HEK293 (cell line): ENCODE measurements at regions not wholly inside any gene's neighbourhood (a gene's known extent, or its start where the extent isn't known, plus 50 kb on each side); places are given as distances from the start of the nearest gene placed in this dataset.

Source experiments
- CTCF ChIA-PET: fragments of 350-600 bp; formaldehyde crosslinking; extraction: SDS; loops from one replicate; lab custom pipeline; 2021; ENCODE audit warnings: antibody characterized with exemption; lab: Yijun Ruan, JAX
- POLR2A ChIA-PET: fragments of 300-600 bp; formaldehyde crosslinking; extraction: SDS; loops from one replicate; lab custom pipeline; 2020; ENCODE audit warnings: antibody characterized with exemption, inconsistent platforms; lab: Yijun Ruan, JAX
- H3K27ac ChIP-seq: fragments of 200-500 bp; sonication (Bioruptor generic); 2 replicates; pipeline ENCODE4 v1.5.1; 2014; ENCODE audit warnings: low read depth, low read length, control low read depth, inconsistent platforms; ENCODE audit errors: extremely low read depth
- H3K36me3 ChIP-seq, 2 experiments: fragments of 200-500 bp in 1 of 2; sonication (Bioruptor generic) in 1 of 2; 1 replicate in 1 of 2; 2 replicates in 1 of 2; pipeline ENCODE4 v1.5.1; 2014 to 2017; ENCODE audit warnings: inconsistent platforms in 2 of 2, low read length in 2 of 2; ENCODE audit not compliant: control insufficient read depth in 2 of 2, insufficient read depth in 1 of 2
- H3K4me1 ChIP-seq: fragments of 200-500 bp; sonication (Bioruptor generic); 2 replicates; pipeline ENCODE4 v1.5.1; 2014; ENCODE audit warnings: mild to moderate bottlenecking, low read length, inconsistent platforms; ENCODE audit not compliant: control insufficient read depth, insufficient read depth
- H3K4me3 ChIP-seq: 2 replicates; pipeline ENCODE4 v1.5.1; 2011; ENCODE audit warnings: low read depth, mild to moderate bottlenecking, control low read depth, low read length, moderate library complexity
- H3K9me3 ChIP-seq: fragments of 200-500 bp; sonication (Bioruptor generic); 2 replicates; pipeline ENCODE4 v1.5.1; 2014; ENCODE audit warnings: low read depth, low read length, inconsistent platforms; ENCODE audit not compliant: control insufficient read depth, insufficient read depth
- CTCF ChIP-seq: fragments of 450-650 bp; formaldehyde crosslinking; IDR thresholded peaks from 2 replicates; pipeline ENCODE4 v1.5.1; 2016; ENCODE audit warnings: missing biosample characterization, missing genetic modification characterization
- GLI4 ChIP-seq: fragments of 450-650 bp; formaldehyde crosslinking; IDR thresholded peaks from 2 replicates; pipeline ENCODE4 v1.5.1; 2016; ENCODE audit warnings: missing biosample characterization, missing genetic modification characterization
- HOXA7 ChIP-seq: sonication (generic); formaldehyde crosslinking; IDR thresholded peaks from 2 replicates; pipeline ENCODE4 v1.8.1; 2022; ENCODE audit warnings: missing genetic modification reagents, borderline replicate concordance
- KLF16 ChIP-seq: fragments of 450-650 bp; formaldehyde crosslinking; IDR thresholded peaks from 2 replicates; pipeline ENCODE4 v1.5.1; 2017; ENCODE audit warnings: missing biosample characterization, missing genetic modification characterization
- MZF1 ChIP-seq: fragments of 450-650 bp; formaldehyde crosslinking; IDR thresholded peaks from 2 replicates; pipeline ENCODE4 v1.5.1; 2017; ENCODE audit warnings: missing biosample characterization, missing genetic modification characterization, borderline replicate concordance
- PRDM10 ChIP-seq: fragments of 450-650 bp; formaldehyde crosslinking; IDR thresholded peaks from 2 replicates; pipeline ENCODE4 v1.5.1; 2016; ENCODE audit warnings: missing biosample characterization, missing genetic modification characterization
- RBAK ChIP-seq: fragments of 450-650 bp; formaldehyde crosslinking; IDR thresholded peaks from 2 replicates; pipeline ENCODE4 v1.5.1; 2016; ENCODE audit warnings: missing biosample characterization, missing genetic modification characterization
- SCRT2 ChIP-seq: fragments of 450-650 bp; formaldehyde crosslinking; IDR thresholded peaks from 2 replicates; pipeline ENCODE4 v1.5.1; 2016; ENCODE audit warnings: missing biosample characterization, missing genetic modification characterization
- SP2 ChIP-seq: fragments of 450-650 bp; formaldehyde crosslinking; IDR thresholded peaks from 2 replicates; pipeline ENCODE4 v1.5.1; 2016; ENCODE audit warnings: missing biosample characterization, missing genetic modification characterization
- SP3 ChIP-seq: fragments of 450-650 bp; formaldehyde crosslinking; IDR thresholded peaks from 2 replicates; pipeline ENCODE4 v1.5.1; 2016; ENCODE audit warnings: missing biosample characterization, missing genetic modification characterization
- TCF7L2 ChIP-seq: IDR thresholded peaks from 2 replicates; pipeline ENCODE4 v1.6.1; 2011; ENCODE audit warnings: low read depth, mild to moderate bottlenecking, inconsistent platforms, low read length, moderate library complexity, borderline replicate concordance
- YY1 ChIP-seq: fragments of 450-650 bp; formaldehyde crosslinking; IDR thresholded peaks from 2 replicates; pipeline ENCODE4 v1.5.1; 2018; ENCODE audit warnings: missing biosample characterization, missing genetic modification characterization
- ZFHX2 ChIP-seq: fragments of 450-650 bp; formaldehyde crosslinking; conservative IDR thresholded peaks from 2 replicates; pipeline ENCODE4 v1.5.1; 2016; ENCODE audit warnings: missing biosample characterization, missing genetic modification characterization
- ZNF157 ChIP-seq: fragments of 450-650 bp; formaldehyde crosslinking; IDR thresholded peaks from 2 replicates; pipeline ENCODE4 v1.5.1; 2016; ENCODE audit warnings: missing biosample characterization, missing genetic modification characterization
- ZNF184 ChIP-seq: fragments of 450-650 bp; IDR thresholded peaks from 2 replicates; pipeline ENCODE4 v1.5.1; 2018; ENCODE audit warnings: missing biosample characterization, mild to moderate bottlenecking, missing genetic modification characterization
- ZNF214 ChIP-seq: fragments of 450-650 bp; formaldehyde crosslinking; IDR thresholded peaks from 2 replicates; pipeline ENCODE4 v1.5.1; 2017; ENCODE audit warnings: missing biosample characterization, mild to moderate bottlenecking, missing genetic modification characterization, borderline replicate concordance
- ZNF24 ChIP-seq: fragments of 450-650 bp; formaldehyde crosslinking; IDR thresholded peaks from 2 replicates; pipeline ENCODE4 v1.5.1; 2016; ENCODE audit warnings: missing biosample characterization, missing genetic modification characterization
- ZNF280D ChIP-seq: fragments of 450-650 bp; formaldehyde crosslinking; IDR thresholded peaks from 2 replicates; pipeline ENCODE4 v1.5.1; 2016; ENCODE audit warnings: missing biosample characterization, missing genetic modification characterization
- ZNF302 ChIP-seq: fragments of 450-650 bp; formaldehyde crosslinking; IDR thresholded peaks from 2 replicates; pipeline ENCODE4 v1.5.1; 2016; ENCODE audit warnings: missing biosample characterization, missing genetic modification characterization, low read depth
- ZNF394 ChIP-seq: fragments of 450-650 bp; formaldehyde crosslinking; IDR thresholded peaks from 2 replicates; pipeline ENCODE4 v1.5.1; 2016; ENCODE audit warnings: missing biosample characterization, missing genetic modification characterization, mild to moderate bottlenecking, moderate library complexity, borderline replicate concordance
- ZNF404 ChIP-seq: fragments of 450-650 bp; formaldehyde crosslinking; IDR thresholded peaks from 2 replicates; pipeline ENCODE4 v1.5.1; 2017; ENCODE audit warnings: missing biosample characterization, missing genetic modification characterization
- ZNF416 ChIP-seq: fragments of 450-650 bp; formaldehyde crosslinking; IDR thresholded peaks from 2 replicates; pipeline ENCODE4 v1.5.1; 2016; ENCODE audit warnings: missing biosample characterization, missing genetic modification characterization
- ZNF623 ChIP-seq: fragments of 450-650 bp; formaldehyde crosslinking; IDR thresholded peaks from 2 replicates; pipeline ENCODE4 v1.5.1; 2016; ENCODE audit warnings: missing biosample characterization, missing genetic modification characterization
- ZNF639 ChIP-seq: fragments of 450-650 bp; formaldehyde crosslinking; IDR thresholded peaks from 2 replicates; pipeline ENCODE4 v1.5.1; 2016; ENCODE audit warnings: missing biosample characterization, missing genetic modification characterization
- ZNF664 ChIP-seq: fragments of 450-650 bp; formaldehyde crosslinking; IDR thresholded peaks from 2 replicates; pipeline ENCODE4 v1.5.1; 2016; ENCODE audit warnings: missing biosample characterization, missing genetic modification characterization
- ZNF670 ChIP-seq: fragments of 450-650 bp; formaldehyde crosslinking; IDR thresholded peaks from 2 replicates; pipeline ENCODE4 v1.5.1; 2016; ENCODE audit warnings: missing biosample characterization, missing genetic modification characterization, low read depth
- ZNF837 ChIP-seq: fragments of 450-650 bp; formaldehyde crosslinking; IDR thresholded peaks from 2 replicates; pipeline ENCODE4 v1.5.1; 2016; ENCODE audit warnings: missing biosample characterization, missing genetic modification characterization

GRCh38 chr2:173706936-173707335, 258.2 kb downstream of the SP3 start:
- TF ChIP-seq ZNF394 (tag by site-specific recombination) (no peak), ZNF280D (no peak), ZNF404 (no peak), TCF7L2 (no peak), ZNF157 (no peak), ZNF214 (tag by site-specific recombination) (no peak), MZF1 (tag by site-specific recombination) (no peak), SP2 (tag by site-specific recombination) (no peak), ZNF302 (tag by site-specific recombination) (no peak), ZNF623 (tag by site-specific recombination) (no peak), HOXA7 (CRISPR knock-in tag) (no peak), ZNF837 (tag by site-specific recombination) (no peak), ZFHX2 (tag by site-specific recombination) (no peak), GLI4 (tag by site-specific recombination) (no peak), ZNF184 (no peak), ZNF416 (no peak), CTCF (tag by site-specific recombination) (no peak), ZNF670 (no peak), RBAK (tag by site-specific recombination) (no peak), YY1 (tag by site-specific recombination) (no peak)
- TF ChIP-seq, all 188 proteins: peak for 0
- CTCF ChIA-PET = no interaction called here
- no peaks in the 10 kb centered on the region for H3K4me1 ChIP-seq
- H3K4me3 ChIP-seq = no peak overlapping the region
- POLR2A ChIA-PET = no interaction called here
- no peaks in the 10 kb centered on the region for H3K36me3 ChIP-seq
- H3K9me3 ChIP-seq = no peaks in the 10 kb centered on the region
- no peak overlapping the region for H3K27ac ChIP-seq

- Histone ChIP-seq H3K9me3 (no peaks in the 10 kb centered on the region), H3K27ac (no peak overlapping the region), H3K4me1 (no peaks in the 10 kb centered on the region), H3K36me3 (no peaks in the 10 kb centered on the region), H3K4me3 (no peak overlapping the region)
- CTCF ChIA-PET = no interaction called here
- POLR2A ChIA-PET = no interaction called here
- no peak for TF ChIP-seq ZNF214 (tag by site-specific recombination)
- TF ChIP-seq SCRT2 (tag by site-specific recombination) = no peak
- TF ChIP-seq KLF16 (tag by site-specific recombination) = no peak
- TF ChIP-seq ZNF24 = no peak
- TF ChIP-seq PRDM10 (tag by site-specific recombination) = no peak
- no peak for TF ChIP-seq ZNF664 (tag by site-specific recombination)
- no peak for TF ChIP-seq ZNF639 (tag by site-specific recombination)
- no peak for TF ChIP-seq SP3 (tag by site-specific recombination)
Observed at GRCh38 chr2:173708806-173709205, 256.4 kb downstream of the SP3 start.
